ENCODE measurements at regions not wholly inside any gene's neighbourhood (a gene's known extent, or its start where the extent isn't known, plus 50 kb on each side); places are given as distances from the start of the nearest gene placed in this dataset.
"Not testable (repeated sequence)": the region's sequence is repeated elsewhere in the genome, so short reads cannot be mapped to it uniquely, and the experiment has no call there.

- no peak for DNase-seq (ENCODE audit: low read depth in 1 of 2, low spot score in 1 of 2)
Measured at GRCh38 chr4:184335520-184335919, 117.8 kb upstream of the ENPP6 start.

- not testable (repeated sequence) for DNase-seq (ENCODE audit: low read depth in 1 of 2, low spot score in 1 of 2)
Measured at GRCh38 chr4:184333446-184333845, 115.8 kb upstream of the ENPP6 start.

- no peak for DNase-seq (ENCODE audit: low read depth in 1 of 2, low spot score in 1 of 2)
Measured at GRCh38 chr4:184331268-184331995, 113.8 kb upstream of the ENPP6 start.

- DNase-seq (ENCODE audit: low read depth in 1 of 2, low spot score in 1 of 2) = not testable (repeated sequence)
Measured at GRCh38 chr4:184330517-184331094, 112.9 kb upstream of the ENPP6 start.

GRCh38 chr4:184329659-184330400, 112.2 kb upstream of the ENPP6 start:
- DNase-seq (ENCODE audit: low read depth in 1 of 2, low spot score in 1 of 2) = no peak

GRCh38 chr4:184329235-184329634, 111.6 kb upstream of the ENPP6 start:
- no peak for DNase-seq (ENCODE audit: low read depth in 1 of 2, low spot score in 1 of 2)

- DNase-seq (ENCODE audit: low read depth in 1 of 2, low spot score in 1 of 2) = no peak
Measured at GRCh38 chr4:184328022-184328736, 110.5 kb upstream of the ENPP6 start.

GRCh38 chr4:184324939-184325477, 107.3 kb upstream of the ENPP6 start:
- DNase-seq (ENCODE audit: low read depth in 1 of 2, low spot score in 1 of 2) = no peak

GRCh38 chr4:184322328-184323025, 104.8 kb upstream of the ENPP6 start:
- no peak for DNase-seq (ENCODE audit: low read depth in 1 of 2, low spot score in 1 of 2)

GRCh38 chr4:184320631-184321030, 103.0 kb upstream of the ENPP6 start:
- no peak for DNase-seq (ENCODE audit: low read depth in 1 of 2, low spot score in 1 of 2)

GRCh38 chr4:184318852-184319251, 101.2 kb upstream of the ENPP6 start:
- DNase-seq (ENCODE audit: low read depth in 1 of 2, low spot score in 1 of 2) = no peak

- DNase-seq (ENCODE audit: low read depth in 1 of 2, low spot score in 1 of 2) = no peak
Measured at GRCh38 chr4:184317234-184317918, 99.7 kb upstream of the ENPP6 start.

GRCh38 chr4:184316821-184317220, 99.1 kb upstream of the ENPP6 start:
- no peak for DNase-seq (ENCODE audit: low read depth in 1 of 2, low spot score in 1 of 2)

- DNase-seq (ENCODE audit: low read depth in 1 of 2, low spot score in 1 of 2) = no peak
Measured at GRCh38 chr4:184315675-184316359, 98.1 kb upstream of the ENPP6 start.

GRCh38 chr4:184313702-184314659, 96.3 kb upstream of the ENPP6 start:
- no peak for DNase-seq (ENCODE audit: low read depth in 1 of 2, low spot score in 1 of 2)

GRCh38 chr4:184313058-184313581, 95.4 kb upstream of the ENPP6 start:
- no peak for DNase-seq (ENCODE audit: low read depth in 1 of 2, low spot score in 1 of 2)

GRCh38 chr4:184312126-184312525, 94.5 kb upstream of the ENPP6 start:
- no peak for DNase-seq (ENCODE audit: low read depth in 1 of 2, low spot score in 1 of 2)

Measured in stimulated activated CD4-positive, alpha-beta T cell treated with anti-CD3 and anti-CD28 coated beads, Interleukin-15, amount 100 ng/mL, for 1 hour (primary cell).